Chondrocyte (in vitro differentiated cells): ENCODE measurements at regions not wholly inside any gene's neighbourhood (a gene's known extent, or its start where the extent isn't known, plus 50 kb on each side); places are given as distances from the start of the nearest gene placed in this dataset.

Experiments used
- DNase-seq: peaks from one replicate; pipeline ENCODE4 v3.0.0; 2021; ENCODE audit warnings: mixed read lengths, low spot score
- H3K27ac Mint-ChIP-seq: one replicate; pipeline ENCODE4 v1.8.0; 2021; ENCODE audit warnings: mild to moderate bottlenecking, moderate library complexity, mixed read lengths; ENCODE audit not compliant: unreplicated experiment
- H3K27me3 Mint-ChIP-seq: 2 replicates; pipeline ENCODE4 v1.8.0; 2021; ENCODE audit warnings: low read depth, mixed read lengths
- H3K36me3 Mint-ChIP-seq: 2 replicates; pipeline ENCODE4 v1.8.0; 2021; ENCODE audit warnings: low read depth, mixed read lengths
- H3K4me1 Mint-ChIP-seq: 2 replicates; pipeline ENCODE4 v1.8.0; 2021; ENCODE audit warnings: low read depth, mild to moderate bottlenecking, mixed read lengths
- H3K4me3 Mint-ChIP-seq: one replicate; pipeline ENCODE4 v1.8.0; 2021; ENCODE audit warnings: mild to moderate bottlenecking, moderate library complexity, mixed read lengths; ENCODE audit not compliant: unreplicated experiment
- H3K9me3 Mint-ChIP-seq: 2 replicates; pipeline ENCODE4 v1.8.0; 2021; ENCODE audit warnings: low read depth, mixed read lengths
- CTCF ChIP-seq: fragments of 200-600 bp; sonication (generic); IDR thresholded peaks from 2 replicates; pipeline ENCODE4 v1.5.0; 2021; ENCODE audit warnings: antibody characterized with exemption, mild to moderate bottlenecking, moderate library complexity

- Mint-ChIP-seq H3K27me3 (peaks cover 67% of the 10 kb centered on the region), H3K4me1 (peaks cover 5% of the 10 kb centered on the region), H3K27ac (no peak overlapping the region), H3K36me3 (peaks cover 3% of the 10 kb centered on the region), H3K9me3 (peaks cover 9% of the 10 kb centered on the region), H3K4me3 (no peak overlapping the region)
- TF ChIP-seq CTCF = no peak
- no peak for DNase-seq
Observed at GRCh38 chr3:193908181-193908744, 227.7 kb upstream of the HES1 start.

GRCh38 chr3:193909387-193909786 lies 226.6 kb upstream of the HES1 start:
- Mint-ChIP-seq H3K27ac (no peak overlapping the region), H3K9me3 (peaks cover 9% of the 10 kb centered on the region), H3K36me3 (peaks cover 3% of the 10 kb centered on the region), H3K4me3 (no peak overlapping the region), H3K27me3 (peaks cover 67% of the 10 kb centered on the region), H3K4me1 (peaks cover 5% of the 10 kb centered on the region)
- DNase-seq = no peak
- no peak for TF ChIP-seq CTCF

GRCh38 chr3:193910310-193910709 lies 225.6 kb upstream of the HES1 start:
- Mint-ChIP-seq H3K36me3 (peaks cover 3% of the 10 kb centered on the region), H3K4me3 (no peak overlapping the region), H3K9me3 (peaks cover 9% of the 10 kb centered on the region), H3K27ac (no peak overlapping the region), H3K4me1 (peaks cover 5% of the 10 kb centered on the region), H3K27me3 (peaks cover 68% of the 10 kb centered on the region)
- TF ChIP-seq CTCF = no peak
- no peak for DNase-seq

- H3K4me3 Mint-ChIP-seq = no peak overlapping the region
- H3K27ac Mint-ChIP-seq = no peak overlapping the region
- H3K36me3 Mint-ChIP-seq = peaks cover 3% of the 10 kb centered on the region
- no peak for DNase-seq
- no peak for TF ChIP-seq CTCF
- H3K27me3 Mint-ChIP-seq = peaks cover 72% of the 10 kb centered on the region
- H3K9me3 Mint-ChIP-seq = peaks cover 9% of the 10 kb centered on the region
- H3K4me1 Mint-ChIP-seq = no peaks in the 10 kb centered on the region
Observed at GRCh38 chr3:193910886-193911738, 224.8 kb upstream of the HES1 start.

GRCh38 chr3:193911784-193912340 lies 224.1 kb upstream of the HES1 start:
- Mint-ChIP-seq H3K4me1 (no peaks in the 10 kb centered on the region), H3K27me3 (peaks cover 68% of the 10 kb centered on the region), H3K36me3 (peaks cover 3% of the 10 kb centered on the region), H3K4me3 (no peak overlapping the region), H3K27ac (no peak overlapping the region), H3K9me3 (peaks cover 9% of the 10 kb centered on the region)
- no peak for TF ChIP-seq CTCF
- DNase-seq = no peak
